Stomach smooth muscle (tissue), 2 donors: ENCODE measurements at regions not wholly inside any gene's neighbourhood (a gene's known extent, or its start where the extent isn't known, plus 50 kb on each side); places are given as distances from the start of the nearest gene placed in this dataset.

ENCODE experiments used
- H3K27ac ChIP-seq: one replicate; pipeline ENCODE4 v1.7.0; 2013; ENCODE audit warnings: mild to moderate bottlenecking, low read length, inconsistent platforms
- H3K27me3 ChIP-seq, 2 donors: one replicate each; pipeline ENCODE4 v1.7.0; 2013; ENCODE audit warnings: low read length in 2 of 2; ENCODE audit not compliant: insufficient read depth in 2 of 2, control insufficient read depth in 1 of 2
- H3K36me3 ChIP-seq, 2 donors: one replicate each; pipeline ENCODE4 v1.7.0; 2013; ENCODE audit warnings: low read length in 2 of 2; ENCODE audit not compliant: control insufficient read depth in 2 of 2, insufficient read depth in 2 of 2
- H3K4me1 ChIP-seq: one replicate; pipeline ENCODE4 v1.7.0; 2013; ENCODE audit warnings: low read length; ENCODE audit not compliant: control insufficient read depth, insufficient read depth
- H3K4me3 ChIP-seq, 2 donors: one replicate each; pipeline ENCODE4 v1.7.0; 2013; ENCODE audit warnings: low read length in 2 of 2
- H3K9ac ChIP-seq, 2 donors: one replicate each; pipeline ENCODE4 v1.7.0; 2013; ENCODE audit warnings: low read length in 2 of 2, mild to moderate bottlenecking in 1 of 2
- H3K9me3 ChIP-seq, 2 donors: one replicate each; pipeline ENCODE4 v1.7.0; 2013; ENCODE audit warnings: low read length in 2 of 2; ENCODE audit not compliant: control insufficient read depth in 2 of 2
- donor health status: healthy.
- donor health status: Pancreatic carcinoma.

GRCh38 chr1:10857687-10858086 lies 61.2 kb upstream of the CASZ1 start:
- H3K9ac ChIP-seq = no peak overlapping the region
- no peaks in the 10 kb centered on the region for H3K27me3 ChIP-seq
- no peak overlapping the region for H3K27ac ChIP-seq
- H3K9me3 ChIP-seq = no peaks in the 10 kb centered on the region
- no peaks in the 10 kb centered on the region for H3K36me3 ChIP-seq
- H3K4me3 ChIP-seq = no peak overlapping the region
- peaks cover 11% of the 10 kb centered on the region for H3K4me1 ChIP-seq

GRCh38 chr1:10860218-10860617 lies 63.8 kb upstream of the CASZ1 start:
- Histone ChIP-seq H3K4me3 (no peak overlapping the region), H3K9me3 (no peaks in the 10 kb centered on the region), H3K27ac (no peak overlapping the region), H3K4me1 (peaks cover 17% of the 10 kb centered on the region), H3K27me3 (no peaks in the 10 kb centered on the region), H3K9ac (no peak overlapping the region), H3K36me3 (no peaks in the 10 kb centered on the region)

GRCh38 chr1:10860682-10861081 lies 64.2 kb upstream of the CASZ1 start:
- peaks cover 17% of the 10 kb centered on the region for H3K4me1 ChIP-seq
- H3K9me3 ChIP-seq = no peaks in the 10 kb centered on the region
- no peaks in the 10 kb centered on the region for H3K36me3 ChIP-seq
- H3K27ac ChIP-seq = no peak overlapping the region
- H3K27me3 ChIP-seq = no peaks in the 10 kb centered on the region
- no peak overlapping the region for H3K9ac ChIP-seq
- no peak overlapping the region for H3K4me3 ChIP-seq

- H3K9ac ChIP-seq = no peak overlapping the region
- no peaks in the 10 kb centered on the region for H3K9me3 ChIP-seq
- no peak overlapping the region for H3K27ac ChIP-seq
- H3K36me3 ChIP-seq = no peaks in the 10 kb centered on the region
- H3K4me1 ChIP-seq = peaks cover 21% of the 10 kb centered on the region
- no peaks in the 10 kb centered on the region for H3K27me3 ChIP-seq
- H3K4me3 ChIP-seq = no peak overlapping the region
These were observed 65.4 kb upstream of the CASZ1 start for GRCh38 chr1:10861822-10862221.

GRCh38 chr1:10862743-10863335 lies 66.4 kb upstream of the CASZ1 start:
- H3K9ac ChIP-seq = no peak overlapping the region
- peaks cover 25% of the 10 kb centered on the region for H3K4me1 ChIP-seq
- no peaks in the 10 kb centered on the region for H3K9me3 ChIP-seq
- no peak overlapping the region for H3K4me3 ChIP-seq
- no peak overlapping the region for H3K27ac ChIP-seq
- peaks cover 0 to 7% of the 10 kb centered on the region in 2 donors for H3K27me3 ChIP-seq
- no peaks in the 10 kb centered on the region for H3K36me3 ChIP-seq

GRCh38 chr1:10863886-10864285 lies 67.4 kb upstream of the CASZ1 start:
- Histone ChIP-seq H3K9ac (no peak overlapping the region), H3K9me3 (no peaks in the 10 kb centered on the region), H3K27me3 (peaks cover 3 to 7% of the 10 kb centered on the region in 2 donors), H3K4me1 (peaks cover 25% of the 10 kb centered on the region), H3K4me3 (no peak overlapping the region), H3K27ac (no peak overlapping the region), H3K36me3 (no peaks in the 10 kb centered on the region)

GRCh38 chr1:10864776-10865175 lies 68.3 kb upstream of the CASZ1 start:
- H3K9me3 ChIP-seq = no peaks in the 10 kb centered on the region
- peaks cover 25% of the 10 kb centered on the region for H3K4me1 ChIP-seq
- H3K4me3 ChIP-seq = no peak overlapping the region
- no peak overlapping the region for H3K9ac ChIP-seq
- H3K27ac ChIP-seq = no peak overlapping the region
- H3K27me3 ChIP-seq = peaks cover 5 to 7% of the 10 kb centered on the region in 2 donors
- H3K36me3 ChIP-seq = no peaks in the 10 kb centered on the region

- Histone ChIP-seq H3K27ac (no peak overlapping the region), H3K9ac (no peak overlapping the region), H3K36me3 (no peaks in the 10 kb centered on the region), H3K4me1 (peaks cover 24% of the 10 kb centered on the region), H3K4me3 (no peak overlapping the region), H3K27me3 (peaks cover 5 to 7% of the 10 kb centered on the region in 2 donors), H3K9me3 (no peaks in the 10 kb centered on the region)
These were observed 69.3 kb upstream of the CASZ1 start for GRCh38 chr1:10865518-10866320.

- peaks cover 22% of the 10 kb centered on the region for H3K4me1 ChIP-seq
- H3K9me3 ChIP-seq = no peaks in the 10 kb centered on the region
- no peak overlapping the region for H3K9ac ChIP-seq
- H3K27ac ChIP-seq = no peak overlapping the region
- H3K36me3 ChIP-seq = no peaks in the 10 kb centered on the region
- H3K27me3 ChIP-seq = peaks cover 5 to 7% of the 10 kb centered on the region in 2 donors
- peak overlapping the region; percentile 56 to 65 for H3K4me3 ChIP-seq
These were observed 70.1 kb upstream of the CASZ1 start for GRCh38 chr1:10866321-10867093.

- H3K36me3 ChIP-seq = no peaks in the 10 kb centered on the region
- peaks cover 16% of the 10 kb centered on the region for H3K4me1 ChIP-seq
- H3K27me3 ChIP-seq = peaks cover 5 to 7% of the 10 kb centered on the region in 2 donors
- no peaks in the 10 kb centered on the region for H3K9me3 ChIP-seq
- H3K9ac ChIP-seq = no peak overlapping the region
- no peak overlapping the region for H3K27ac ChIP-seq
- H3K4me3 ChIP-seq = peak overlapping the region; percentile 16 to 65
These were observed 70.8 kb upstream of the CASZ1 start for GRCh38 chr1:10867138-10867721.
